ENCODE measurements at regions not wholly inside any gene's neighbourhood (a gene's known extent, or its start where the extent isn't known, plus 50 kb on each side); places are given as distances from the start of the nearest gene placed in this dataset.

DNA sequence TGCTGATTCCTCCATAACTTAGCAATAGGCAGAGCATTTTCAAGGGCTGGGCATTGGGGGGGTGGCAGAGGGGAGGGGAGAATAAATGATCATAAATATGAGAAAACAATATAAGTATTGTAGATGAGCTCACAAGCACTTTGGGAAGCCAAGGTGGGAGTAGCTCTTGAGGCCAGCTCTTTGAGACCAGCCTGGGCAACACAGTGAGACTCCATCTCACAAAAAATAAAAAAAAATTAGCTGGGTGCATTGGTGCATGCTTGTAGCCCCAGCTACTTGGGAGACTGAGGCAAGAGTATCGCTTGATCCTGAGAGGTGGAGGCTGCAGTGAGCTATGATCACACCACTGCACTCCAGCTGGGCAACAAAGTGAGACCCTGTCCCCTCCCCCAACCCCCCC lies 75.9 kb downstream of the MYCN start:
- H3K4me1 Mint-ChIP-seq, result peaks cover 51% of the 10 kb centered on the region
- DNase-seq, result no peak
- H3K36me3 Mint-ChIP-seq (ENCODE audit: low read depth), result no peaks in the 10 kb centered on the region
- no peaks in the 10 kb centered on the region for H3K27me3 Mint-ChIP-seq (ENCODE audit: low read depth, poor library complexity)
- H3K9me3 Mint-ChIP-seq, result no peaks in the 10 kb centered on the region
- TF ChIP-seq, protein P1, sequence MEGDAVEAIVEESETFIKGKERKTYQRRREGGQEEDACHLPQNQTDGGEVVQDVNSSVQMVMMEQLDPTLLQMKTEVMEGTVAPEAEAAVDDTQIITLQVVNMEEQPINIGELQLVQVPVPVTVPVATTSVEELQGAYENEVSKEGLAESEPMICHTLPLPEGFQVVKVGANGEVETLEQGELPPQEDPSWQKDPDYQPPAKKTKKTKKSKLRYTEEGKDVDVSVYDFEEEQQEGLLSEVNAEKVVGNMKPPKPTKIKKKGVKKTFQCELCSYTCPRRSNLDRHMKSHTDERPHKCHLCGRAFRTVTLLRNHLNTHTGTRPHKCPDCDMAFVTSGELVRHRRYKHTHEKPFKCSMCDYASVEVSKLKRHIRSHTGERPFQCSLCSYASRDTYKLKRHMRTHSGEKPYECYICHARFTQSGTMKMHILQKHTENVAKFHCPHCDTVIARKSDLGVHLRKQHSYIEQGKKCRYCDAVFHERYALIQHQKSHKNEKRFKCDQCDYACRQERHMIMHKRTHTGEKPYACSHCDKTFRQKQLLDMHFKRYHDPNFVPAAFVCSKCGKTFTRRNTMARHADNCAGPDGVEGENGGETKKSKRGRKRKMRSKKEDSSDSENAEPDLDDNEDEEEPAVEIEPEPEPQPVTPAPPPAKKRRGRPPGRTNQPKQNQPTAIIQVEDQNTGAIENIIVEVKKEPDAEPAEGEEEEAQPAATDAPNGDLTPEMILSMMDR (IDR thresholded peaks at IDR 0.05), result no peak
- H3K4me3 Mint-ChIP-seq, result no peak overlapping the region
- H3K27ac Mint-ChIP-seq, result no peak overlapping the region

DNA sequence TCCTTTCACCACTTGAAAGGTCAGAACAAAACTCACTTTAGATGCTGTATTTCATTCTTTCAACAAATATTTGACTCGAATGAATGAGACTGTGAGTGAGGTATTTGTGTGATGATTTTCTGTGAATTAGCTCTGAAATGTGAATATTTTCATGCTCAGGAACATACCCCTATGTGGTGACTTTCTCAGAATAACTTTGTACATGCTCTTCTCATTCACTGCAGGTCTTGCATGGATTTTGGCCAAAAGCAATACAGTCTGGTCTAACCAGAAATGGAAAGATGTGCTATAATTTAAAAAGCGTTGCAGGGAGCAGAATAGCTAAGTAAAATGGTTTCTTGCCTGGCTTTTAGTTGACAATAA lies 75.5 kb downstream of the MYCN start:
- no peaks in the 10 kb centered on the region for H3K27me3 Mint-ChIP-seq (ENCODE audit: low read depth, poor library complexity)
- TF ChIP-seq, protein P1 (IDR thresholded peaks at IDR 0.05), result no peak
- peaks cover 51% of the 10 kb centered on the region for H3K4me1 Mint-ChIP-seq
- no peaks in the 10 kb centered on the region for H3K9me3 Mint-ChIP-seq
- H3K4me3 Mint-ChIP-seq, result no peak overlapping the region
- DNase-seq, result no peak
- no peaks in the 10 kb centered on the region for H3K36me3 Mint-ChIP-seq (ENCODE audit: low read depth)
- no peak overlapping the region for H3K27ac Mint-ChIP-seq

DNA sequence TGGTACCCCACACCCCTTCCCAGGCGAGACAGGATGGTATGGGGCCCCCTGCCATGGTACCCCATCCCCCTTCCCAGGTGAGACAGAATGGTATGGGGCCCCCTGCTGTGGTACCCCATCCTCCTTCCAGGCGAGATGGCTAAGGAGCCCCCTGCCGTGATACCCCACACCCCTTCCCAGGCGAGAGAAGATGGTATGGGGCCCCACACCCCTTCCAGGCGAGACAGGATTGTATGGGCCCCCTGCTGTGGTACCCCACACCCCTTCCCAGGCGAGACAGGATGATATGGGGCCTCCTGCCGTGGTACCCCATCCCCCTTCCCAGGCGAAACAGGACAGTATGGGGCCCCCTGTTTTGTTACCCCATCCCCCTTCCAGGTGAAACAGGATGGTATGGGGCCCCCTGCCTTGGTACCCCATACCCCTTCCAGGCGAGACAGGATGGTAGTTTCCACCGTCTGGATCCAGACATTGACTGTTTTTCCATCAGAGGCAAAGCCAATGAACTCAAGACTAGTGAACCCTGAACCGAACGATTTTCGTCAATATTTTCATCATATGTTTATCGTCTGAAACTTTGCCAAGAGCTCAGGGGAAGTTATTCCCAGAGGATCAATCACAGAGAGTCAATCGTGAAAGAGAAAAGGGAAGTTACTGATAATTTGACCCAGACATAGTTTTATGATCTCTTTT lies 75.0 kb downstream of the MYCN start:
- no peak for DNase-seq
- Mint-ChIP-seq H3K27me3 (ENCODE audit: low read depth, poor library complexity) (no peaks in the 10 kb centered on the region), H3K27ac (no peak overlapping the region), H3K4me1 (peaks cover 51% of the 10 kb centered on the region), H3K9me3 (no peaks in the 10 kb centered on the region), H3K36me3 (ENCODE audit: low read depth) (no peaks in the 10 kb centered on the region), H3K4me3 (no peak overlapping the region)
- TF ChIP-seq, protein P1 (IDR thresholded peaks at IDR 0.05), result no peak

DNA sequence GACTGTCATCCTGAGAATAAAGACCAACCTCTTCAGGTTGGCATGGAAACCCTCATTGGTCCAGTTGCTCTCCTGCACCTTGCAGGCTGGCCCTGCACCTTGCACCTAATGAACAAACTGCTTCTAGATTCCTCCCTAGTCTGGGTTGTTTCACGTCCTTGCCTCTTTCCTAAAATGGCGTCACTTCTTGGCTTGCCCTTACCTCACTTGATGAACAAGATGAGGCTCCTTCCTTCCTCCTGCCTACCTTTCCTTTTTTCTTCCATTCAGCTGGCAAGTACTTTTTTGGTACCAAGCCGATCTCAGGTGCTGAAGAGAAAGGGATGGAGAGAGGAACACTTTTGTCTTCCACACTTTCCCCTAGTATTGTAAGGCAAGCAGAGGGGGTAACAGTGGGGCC lies 74.5 kb downstream of the MYCN start:
- H3K9me3 Mint-ChIP-seq, result no peaks in the 10 kb centered on the region

DNA sequence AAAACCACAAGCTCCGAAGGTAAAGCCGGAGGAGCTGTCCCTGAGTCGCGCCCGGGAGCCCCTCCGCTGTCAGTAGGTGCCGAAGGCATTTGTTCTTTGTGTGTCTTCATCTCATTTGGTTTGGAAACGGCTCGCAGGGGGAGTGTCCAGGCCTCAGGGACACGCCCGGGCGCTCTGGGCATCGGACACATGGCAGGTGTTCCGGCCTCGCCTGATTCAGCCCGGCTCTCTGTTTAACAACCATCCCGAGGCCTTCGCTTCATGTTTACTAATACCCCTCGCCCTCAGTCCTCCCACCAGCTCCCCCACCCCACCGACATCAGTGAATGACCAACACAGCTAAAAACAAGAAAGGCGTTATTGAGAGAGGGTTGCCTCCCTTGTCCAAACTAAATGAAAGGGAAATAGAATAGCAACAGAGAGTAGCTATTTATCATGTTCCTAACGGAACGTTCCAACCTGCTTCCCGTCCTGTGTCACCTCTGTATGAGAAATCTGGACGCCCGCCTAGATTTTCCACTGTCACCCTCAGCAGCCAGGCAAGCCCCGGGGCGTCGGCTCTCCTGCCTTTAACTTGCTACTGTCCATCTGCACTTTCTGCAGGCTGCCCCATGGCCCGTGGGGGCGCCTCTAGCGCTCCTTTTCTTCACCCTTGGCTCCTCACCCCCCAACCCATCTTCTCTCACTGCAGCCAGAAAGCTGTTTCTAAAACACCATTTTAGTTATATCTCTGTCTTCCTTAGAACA lies 73.9 kb downstream of the MYCN start:
- Mint-ChIP-seq H3K27ac (no peak overlapping the region), H3K4me3 (peak overlapping the region; percentile 14), H3K9me3 (no peaks in the 10 kb centered on the region), H3K27me3 (ENCODE audit: low read depth, poor library complexity) (no peaks in the 10 kb centered on the region), H3K36me3 (ENCODE audit: low read depth) (no peaks in the 10 kb centered on the region), H3K4me1 (peaks cover 46% of the 10 kb centered on the region)
- TF ChIP-seq, protein P1 (IDR thresholded peaks at IDR 0.05), result no peak
- peak; percentile 33 for DNase-seq

More for the DNA sequence above, 74.5 kb downstream of the MYCN start:
- Mint-ChIP-seq H3K27me3 (ENCODE audit: low read depth, poor library complexity) (no peaks in the 10 kb centered on the region), H3K4me3 (no peak overlapping the region), H3K36me3 (ENCODE audit: low read depth) (no peaks in the 10 kb centered on the region), H3K27ac (no peak overlapping the region), H3K4me1 (peaks cover 51% of the 10 kb centered on the region)
- TF ChIP-seq, protein P1 (IDR thresholded peaks at IDR 0.05), result no peak
- no peak for DNase-seq

Data from nephron progenitor cell (in vitro differentiated cells).